Neural progenitor cell (in vitro differentiated cells): ENCODE measurements at regions not wholly inside any gene's neighbourhood (a gene's known extent, or its start where the extent isn't known, plus 50 kb on each side); places are given as distances from the start of the nearest gene placed in this dataset.

Source experiments
- CTCF ChIP-seq: fragments of 200-600 bp; sonication (generic); IDR thresholded peaks from 2 replicates; pipeline ENCODE4 v1.5.1; 2017; ENCODE audit warnings: antibody characterized with exemption, mild to moderate bottlenecking
- EZH2 ChIP-seq: fragments of 200-600 bp; sonication (generic); IDR thresholded peaks from 2 replicates; pipeline ENCODE4 v1.6.1; 2017; ENCODE audit warnings: antibody characterized with exemption, mild to moderate bottlenecking, moderate library complexity

- TF ChIP-seq CTCF (no peak), EZH2 (no peak)
These were observed 80.4 kb upstream of the GRPR start for GRCh38 chrX:16042980-16043379.
